ENCODE measurements at regions not wholly inside any gene's neighbourhood (a gene's known extent, or its start where the extent isn't known, plus 50 kb on each side); places are given as distances from the start of the nearest gene placed in this dataset.

- TF ChIP-seq YY1 (IDR thresholded peaks at IDR 0.05; ENCODE audit: insufficient read depth, insufficient read length) (no peak), ZNF274 (IDR thresholded peaks at IDR 0.05; ENCODE audit: low read depth, low read length) (no peak), SUZ12 (IDR thresholded peaks at IDR 0.05; ENCODE audit: extremely low read depth, insufficient read depth, insufficient read length) (no peak)
Measured at GRCh38 chr10:120997756-120998155, 146.6 kb downstream of the WDR11 start.
